ENCODE measurements at regions not wholly inside any gene's neighbourhood (a gene's known extent, or its start where the extent isn't known, plus 50 kb on each side); places are given as distances from the start of the nearest gene placed in this dataset.

DNA sequence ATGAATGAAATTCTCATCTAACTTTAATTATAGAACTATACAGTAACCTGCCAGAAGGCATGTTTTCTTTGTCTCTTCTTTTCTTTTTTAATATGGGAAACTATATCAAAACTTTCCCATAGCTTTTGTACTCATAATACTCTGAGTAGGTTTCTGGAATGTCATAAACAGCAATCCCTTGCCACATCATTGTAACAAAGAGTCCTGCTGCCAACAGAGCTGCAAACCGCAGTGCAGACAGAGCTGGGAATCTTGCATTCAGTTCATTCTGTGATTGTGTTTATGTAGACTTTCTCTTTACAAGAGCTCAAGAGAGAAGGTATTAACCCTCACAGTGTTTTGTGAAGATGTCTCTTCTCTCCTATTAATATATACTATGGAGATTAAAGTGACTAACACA, 304.4 kb upstream of the SLIT2 start:
- Histone ChIP-seq H3K27ac (no peak overlapping the region), H3K4me1 (ENCODE audit: insufficient read depth) (no peaks in the 10 kb centered on the region), H3K9me3 (no peaks in the 10 kb centered on the region), H3K36me3 (no peaks in the 10 kb centered on the region), H3K27me3 (no peaks in the 10 kb centered on the region), H3K4me3 (no peak overlapping the region)
- TF ChIP-seq POLR2A (IDR thresholded peaks at IDR 0.05) = no peak
- TF ChIP-seq, protein P1, sequence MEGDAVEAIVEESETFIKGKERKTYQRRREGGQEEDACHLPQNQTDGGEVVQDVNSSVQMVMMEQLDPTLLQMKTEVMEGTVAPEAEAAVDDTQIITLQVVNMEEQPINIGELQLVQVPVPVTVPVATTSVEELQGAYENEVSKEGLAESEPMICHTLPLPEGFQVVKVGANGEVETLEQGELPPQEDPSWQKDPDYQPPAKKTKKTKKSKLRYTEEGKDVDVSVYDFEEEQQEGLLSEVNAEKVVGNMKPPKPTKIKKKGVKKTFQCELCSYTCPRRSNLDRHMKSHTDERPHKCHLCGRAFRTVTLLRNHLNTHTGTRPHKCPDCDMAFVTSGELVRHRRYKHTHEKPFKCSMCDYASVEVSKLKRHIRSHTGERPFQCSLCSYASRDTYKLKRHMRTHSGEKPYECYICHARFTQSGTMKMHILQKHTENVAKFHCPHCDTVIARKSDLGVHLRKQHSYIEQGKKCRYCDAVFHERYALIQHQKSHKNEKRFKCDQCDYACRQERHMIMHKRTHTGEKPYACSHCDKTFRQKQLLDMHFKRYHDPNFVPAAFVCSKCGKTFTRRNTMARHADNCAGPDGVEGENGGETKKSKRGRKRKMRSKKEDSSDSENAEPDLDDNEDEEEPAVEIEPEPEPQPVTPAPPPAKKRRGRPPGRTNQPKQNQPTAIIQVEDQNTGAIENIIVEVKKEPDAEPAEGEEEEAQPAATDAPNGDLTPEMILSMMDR (IDR thresholded peaks at IDR 0.05) = no peak
- TF ChIP-seq EP300 (IDR thresholded peaks at IDR 0.05) = no peak
- intact Hi-C loops (cut with DNase I) = no loop called here
- 71 to 72% (median 72%) methylated on average over 1 of the region's 1 CpG for WGBS, 3 donors
- no peak for DNase-seq

DNA sequence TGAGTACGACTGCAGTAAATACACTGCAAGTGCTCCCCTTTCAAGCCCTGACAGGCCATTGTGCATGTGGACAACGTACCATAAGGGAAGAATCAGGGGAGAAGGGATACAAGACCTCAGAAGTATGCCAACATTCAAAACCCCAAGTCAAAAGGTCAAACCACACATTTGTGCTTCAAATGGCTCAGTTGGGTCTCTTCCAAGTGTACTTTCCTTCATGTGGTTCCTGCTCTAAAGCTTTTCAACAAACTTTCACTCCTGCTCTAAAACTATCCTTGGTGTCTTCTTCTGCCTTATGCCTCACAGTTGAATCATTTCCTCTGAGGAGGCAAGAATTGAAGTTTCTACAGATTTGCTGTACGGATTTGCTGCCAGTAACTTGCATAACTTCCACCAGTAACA, 305.7 kb upstream of the SLIT2 start:
- no peaks in the 10 kb centered on the region for H3K36me3 ChIP-seq
- DNase-seq = no peak
- H3K27me3 ChIP-seq = no peaks in the 10 kb centered on the region
- H3K4me1 ChIP-seq (ENCODE audit: insufficient read depth) = no peaks in the 10 kb centered on the region
- intact Hi-C loops (cut with DNase I) = no loop called here
- no peak overlapping the region for H3K27ac ChIP-seq
- 45 to 57% (median 46%) methylated on average over 3 of the region's 3 CpGs for WGBS, 3 donors
- H3K4me3 ChIP-seq = no peak overlapping the region
- no peaks in the 10 kb centered on the region for H3K9me3 ChIP-seq
- TF ChIP-seq POLR2A (IDR thresholded peaks at IDR 0.05) (no peak), EP300 (IDR thresholded peaks at IDR 0.05) (no peak)
- TF ChIP-seq, protein P1 (IDR thresholded peaks at IDR 0.05) = no peak

DNA sequence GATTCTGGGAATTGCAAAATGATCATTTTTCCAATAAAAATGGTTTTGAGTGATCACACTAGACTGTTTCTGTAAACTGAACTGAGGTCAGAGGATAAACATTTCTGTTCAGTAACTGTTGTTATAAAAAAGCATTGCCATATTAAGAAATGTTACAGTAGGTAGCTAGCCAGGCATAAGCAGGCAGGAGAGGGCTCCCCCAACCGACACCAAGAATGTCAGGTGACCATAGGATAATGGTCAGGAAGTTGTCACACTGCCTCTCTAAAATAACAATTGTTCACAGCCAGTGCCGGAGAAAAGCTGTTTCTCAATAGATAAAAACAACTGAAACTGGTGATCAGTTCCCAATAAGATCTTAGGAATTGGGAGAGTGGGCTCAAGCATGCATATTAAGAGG, 306.2 kb upstream of the SLIT2 start:
- no peak overlapping the region for H3K4me3 ChIP-seq
- no peak for DNase-seq
- H3K9me3 ChIP-seq = no peaks in the 10 kb centered on the region
- no peaks in the 10 kb centered on the region for H3K36me3 ChIP-seq
- H3K27ac ChIP-seq = no peak overlapping the region
- TF ChIP-seq, protein P1 (IDR thresholded peaks at IDR 0.05) = no peak
- no peak for TF ChIP-seq EP300 (IDR thresholded peaks at IDR 0.05)
- TF ChIP-seq POLR2A (IDR thresholded peaks at IDR 0.05) = no peak
- WGBS, 3 donors = 67 to 84% (median 70%) methylated on average over 2 of the region's 2 CpGs
- intact Hi-C loops (cut with DNase I) = no loop called here
- no peaks in the 10 kb centered on the region for H3K27me3 ChIP-seq
- no peaks in the 10 kb centered on the region for H3K4me1 ChIP-seq (ENCODE audit: insufficient read depth)

DNA sequence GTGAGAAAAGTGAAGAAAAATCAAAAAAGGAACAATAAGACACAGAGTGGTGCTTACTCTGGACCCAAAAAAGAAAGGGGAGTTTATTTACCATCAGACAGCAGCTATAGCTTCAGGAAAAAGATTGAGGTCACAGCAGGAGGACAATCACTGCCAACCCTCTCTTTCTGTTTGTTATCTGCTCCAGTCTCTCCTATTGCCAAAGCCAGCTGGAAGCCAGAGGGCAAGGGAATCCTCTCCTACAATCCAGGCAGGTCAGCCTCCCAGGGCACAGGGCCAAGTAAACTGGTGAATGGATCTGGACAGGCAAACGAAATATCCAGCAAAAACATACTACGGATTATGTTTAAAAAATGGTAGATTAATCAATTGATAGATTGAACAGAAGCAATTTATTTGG, 306.9 kb upstream of the SLIT2 start:
- Histone ChIP-seq H3K4me3 (no peak overlapping the region), H3K4me1 (ENCODE audit: insufficient read depth) (no peaks in the 10 kb centered on the region), H3K36me3 (no peaks in the 10 kb centered on the region), H3K9me3 (no peaks in the 10 kb centered on the region), H3K27ac (no peak overlapping the region), H3K27me3 (no peaks in the 10 kb centered on the region)
- no peak for DNase-seq
- 52 to 60% (median 55%) methylated on average over 2 of the region's 2 CpGs for WGBS, 3 donors
- TF ChIP-seq, protein P1 (IDR thresholded peaks at IDR 0.05) = no peak
- TF ChIP-seq POLR2A (IDR thresholded peaks at IDR 0.05) (no peak), EP300 (IDR thresholded peaks at IDR 0.05) (no peak)
- intact Hi-C loops (cut with DNase I) = no loop called here

DNA sequence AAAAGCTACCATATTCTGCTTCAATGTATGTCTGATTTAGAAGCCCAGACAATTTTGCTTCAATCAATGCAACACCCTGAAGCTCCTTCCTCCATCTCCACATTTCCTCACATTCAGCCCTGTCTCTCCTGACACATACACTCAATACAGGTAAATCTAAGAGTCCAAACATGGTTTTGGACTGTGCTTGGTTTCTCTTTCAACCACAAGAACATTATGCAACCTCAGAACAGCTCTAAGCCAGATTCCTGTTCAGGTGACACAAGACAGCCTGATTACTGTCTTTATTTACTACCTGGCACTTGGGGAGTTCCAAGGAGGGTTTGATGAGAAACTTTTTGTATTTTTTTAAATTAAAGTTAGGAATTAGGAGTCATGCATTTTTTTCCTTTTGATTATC, 307.5 kb upstream of the SLIT2 start:
- Histone ChIP-seq H3K9me3 (no peaks in the 10 kb centered on the region), H3K36me3 (no peaks in the 10 kb centered on the region), H3K27me3 (no peaks in the 10 kb centered on the region), H3K27ac (no peak overlapping the region), H3K4me1 (ENCODE audit: insufficient read depth) (no peaks in the 10 kb centered on the region), H3K4me3 (no peak overlapping the region)
- intact Hi-C loops (cut with DNase I) = no loop called here
- no peak for DNase-seq
- TF ChIP-seq, protein P1 (IDR thresholded peaks at IDR 0.05) = no peak
- TF ChIP-seq POLR2A (IDR thresholded peaks at IDR 0.05) (no peak), EP300 (IDR thresholded peaks at IDR 0.05) (no peak)
